DND-41 (cell line): ENCODE measurements at regions not wholly inside any gene's neighbourhood (a gene's known extent, or its start where the extent isn't known, plus 50 kb on each side); places are given as distances from the start of the nearest gene placed in this dataset.

Experiments used
- CTCF ChIP-seq: IDR thresholded peaks from 2 replicates; pipeline ENCODE4 v1.5.1; 2012; ENCODE audit warnings: borderline replicate concordance, low read length, moderate library complexity, mild to moderate bottlenecking; ENCODE audit not compliant: poor library complexity, severe bottlenecking; ENCODE audit errors: extremely low read depth
- EZH2 ChIP-seq: IDR thresholded peaks from 3 replicates; pipeline ENCODE4 v1.6.1; 2012; ENCODE audit warnings: borderline replicate concordance, low read depth, mild to moderate bottlenecking, moderate library complexity, low read length, inconsistent platforms; ENCODE audit not compliant: severe bottlenecking

GRCh38 chr2:234138836-234139235 is 88.3 kb downstream of the SPP2 start:
- TF ChIP-seq CTCF (no peak), EZH2 (no peak)
